PC-3 (cell line): ENCODE measurements at regions not wholly inside any gene's neighbourhood (a gene's known extent, or its start where the extent isn't known, plus 50 kb on each side); places are given as distances from the start of the nearest gene placed in this dataset.

ENCODE experiments used
- EZH2phosphoT487 ChIP-seq: fragments of 300-600 bp; sonication (generic); IDR thresholded peaks from 2 replicates; pipeline ENCODE4 v1.6.1; 2018; ENCODE audit warnings: mild to moderate bottlenecking, antibody characterized with exemption, low read length, borderline replicate concordance
- TF ChIP-seq, protein P1 (sequence below): fragments of 300-600 bp; sonication (generic); conservative IDR thresholded peaks from 2 replicates; pipeline ENCODE4 v1.5.1; 2017; ENCODE audit warnings: antibody characterized with exemption, low read depth, mild to moderate bottlenecking, low read length

- TF ChIP-seq EZH2phosphoT487 = no peak
- TF ChIP-seq, protein P1, sequence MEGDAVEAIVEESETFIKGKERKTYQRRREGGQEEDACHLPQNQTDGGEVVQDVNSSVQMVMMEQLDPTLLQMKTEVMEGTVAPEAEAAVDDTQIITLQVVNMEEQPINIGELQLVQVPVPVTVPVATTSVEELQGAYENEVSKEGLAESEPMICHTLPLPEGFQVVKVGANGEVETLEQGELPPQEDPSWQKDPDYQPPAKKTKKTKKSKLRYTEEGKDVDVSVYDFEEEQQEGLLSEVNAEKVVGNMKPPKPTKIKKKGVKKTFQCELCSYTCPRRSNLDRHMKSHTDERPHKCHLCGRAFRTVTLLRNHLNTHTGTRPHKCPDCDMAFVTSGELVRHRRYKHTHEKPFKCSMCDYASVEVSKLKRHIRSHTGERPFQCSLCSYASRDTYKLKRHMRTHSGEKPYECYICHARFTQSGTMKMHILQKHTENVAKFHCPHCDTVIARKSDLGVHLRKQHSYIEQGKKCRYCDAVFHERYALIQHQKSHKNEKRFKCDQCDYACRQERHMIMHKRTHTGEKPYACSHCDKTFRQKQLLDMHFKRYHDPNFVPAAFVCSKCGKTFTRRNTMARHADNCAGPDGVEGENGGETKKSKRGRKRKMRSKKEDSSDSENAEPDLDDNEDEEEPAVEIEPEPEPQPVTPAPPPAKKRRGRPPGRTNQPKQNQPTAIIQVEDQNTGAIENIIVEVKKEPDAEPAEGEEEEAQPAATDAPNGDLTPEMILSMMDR = no peak
These were observed 63.2 kb upstream of the ATP11B start for GRCh38 chr3:182729903-182730674.
